GM12891 (cell line): ENCODE measurements at regions not wholly inside any gene's neighbourhood (a gene's known extent, or its start where the extent isn't known, plus 50 kb on each side); places are given as distances from the start of the nearest gene placed in this dataset.

ENCODE experiments used
- PAX5 ChIP-seq: IDR thresholded peaks from 2 replicates; pipeline ENCODE4 v1.6.1; 2011; ENCODE audit warnings: low read length, moderate library complexity, mild to moderate bottlenecking; ENCODE audit not compliant: insufficient read depth, severe bottlenecking
- POLR2A ChIP-seq: IDR thresholded peaks from 2 replicates; pipeline ENCODE4 v1.6.1; 2011; ENCODE audit warnings: low read depth, low read length, control low read depth
- POLR2AphosphoS5 ChIP-seq: IDR thresholded peaks from 2 replicates; pipeline ENCODE4 v1.6.1; 2011; ENCODE audit warnings: low read depth, low read length, control low read depth
- POU2F2 ChIP-seq: IDR thresholded peaks from 2 replicates; pipeline ENCODE4 v1.6.1; 2011; ENCODE audit warnings: low read depth, mild to moderate bottlenecking, control low read depth, low read length, moderate library complexity
- SPI1 ChIP-seq: IDR thresholded peaks from 2 replicates; pipeline ENCODE4 v1.6.1; 2011; ENCODE audit warnings: low read depth, low read length, control low read depth
- TAF1 ChIP-seq: IDR thresholded peaks from 2 replicates; pipeline ENCODE4 v1.6.1; 2011; ENCODE audit warnings: low read depth, low read length, control low read depth

- TF ChIP-seq PAX5 (no peak), POLR2AphosphoS5 (no peak), POLR2A (no peak), TAF1 (no peak), SPI1 (no peak), POU2F2 (no peak)
Measured at GRCh38 chr2:239890206-239890746, 134.9 kb downstream of the NDUFA10 start.
